Smooth muscle cell (in vitro differentiated cells): ENCODE measurements at regions not wholly inside any gene's neighbourhood (a gene's known extent, or its start where the extent isn't known, plus 50 kb on each side); places are given as distances from the start of the nearest gene placed in this dataset.
"Not testable (repeated sequence)": the region's sequence is repeated elsewhere in the genome, so short reads cannot be mapped to it uniquely, and the experiment has no call there.

Source experiments
- DNase-seq: peaks from one replicate; lab custom pipeline; 2025; ENCODE audit not compliant: unreplicated experiment; lab: John Stamatoyannopoulos, UW
- H2AFZ ChIP-seq: fragments of 200-600 bp; sonication (generic); 2 replicates; pipeline ENCODE4 v1.6.0; 2016; ENCODE audit warnings: antibody characterized with exemption, low read depth, mild to moderate bottlenecking
- H3F3A ChIP-seq: fragments of 200-600 bp; sonication (generic); 2 replicates; pipeline ENCODE4 v1.6.0; 2017; ENCODE audit warnings: antibody characterized with exemption, low read depth
- H3K27ac ChIP-seq: fragments of 200-600 bp; sonication (generic); 2 replicates; pipeline ENCODE4 v1.5.1; 2016; ENCODE audit warnings: low read depth, mild to moderate bottlenecking
- H3K27me3 ChIP-seq: fragments of 200-600 bp; sonication (generic); 2 replicates; pipeline ENCODE4 v1.6.1; 2016; ENCODE audit warnings: low read depth, mild to moderate bottlenecking
- H3K36me3 ChIP-seq: fragments of 200-600 bp; sonication (generic); 2 replicates; pipeline ENCODE4 v1.5.1; 2016; ENCODE audit warnings: low read depth
- H3K4me1 ChIP-seq: fragments of 200-600 bp; sonication (generic); 2 replicates; pipeline ENCODE4 v1.5.1; 2016; ENCODE audit warnings: low read depth
- H3K4me2 ChIP-seq: fragments of 200-600 bp; sonication (generic); 2 replicates; pipeline ENCODE4 v1.6.0; 2016; ENCODE audit warnings: mild to moderate bottlenecking
- H3K4me3 ChIP-seq: fragments of 200-600 bp; sonication (generic); 2 replicates; pipeline ENCODE4 v1.5.1; 2016; ENCODE audit warnings: mild to moderate bottlenecking
- H3K79me2 ChIP-seq: fragments of 200-600 bp; sonication (generic); 2 replicates; pipeline ENCODE4 v1.6.0; 2016; ENCODE audit warnings: low read depth, mild to moderate bottlenecking
- H3K9ac ChIP-seq: fragments of 200-600 bp; sonication (generic); 2 replicates; pipeline ENCODE4 v1.6.0; 2016; ENCODE audit warnings: low read depth
- H3K9me3 ChIP-seq: fragments of 200-600 bp; sonication (generic); replicated peaks from 2 replicates; pipeline ENCODE4 v1.5.1; 2016; ENCODE audit warnings: low read depth
- H4K20me1 ChIP-seq: fragments of 200-600 bp; sonication (generic); 2 replicates; pipeline ENCODE4 v1.6.0; 2016; ENCODE audit warnings: low read depth
- CTCF ChIP-seq: fragments of 200-600 bp; sonication (generic); IDR thresholded peaks from 2 replicates; pipeline ENCODE4 v1.5.1; 2017; ENCODE audit warnings: borderline replicate concordance, mild to moderate bottlenecking, antibody characterized with exemption; ENCODE audit not compliant: insufficient read depth, poor library complexity, severe bottlenecking
- whole genome bisulfite sequencing: methylation state at CpG from one replicate; pipeline ENCODE4 v1.1.7; 2016; ENCODE audit warnings: low lambda C conversion rate; 5-methylcytosine and 5-hydroxymethylcytosine counted together

- no peak for TF ChIP-seq CTCF
- Histone ChIP-seq H3K9me3 (no peaks in the 10 kb centered on the region), H3F3A (no peaks in the 10 kb centered on the region), H4K20me1 (no peaks in the 10 kb centered on the region), H3K4me1 (no peaks in the 10 kb centered on the region), H3K79me2 (no peaks in the 10 kb centered on the region), H3K4me2 (no peak overlapping the region), H3K36me3 (no peaks in the 10 kb centered on the region), H3K9ac (no peak overlapping the region), H2AFZ (no peak overlapping the region), H3K27me3 (no peaks in the 10 kb centered on the region), H3K27ac (no peak overlapping the region), H3K4me3 (no peak overlapping the region)
- DNase-seq, result no peak
- 79% methylated on average over 1 of the region's 1 CpG for WGBS
Observed at GRCh38 chr6:84848960-84849359, 84.6 kb upstream of the TBX18 start.

GRCh38 chr6:84847390-84848160 is 83.2 kb upstream of the TBX18 start:
- Histone ChIP-seq H3K4me2 (peak overlapping the region; percentile 52), H3K4me1 (no peaks in the 10 kb centered on the region), H3K27me3 (no peaks in the 10 kb centered on the region), H3K9ac (no peak overlapping the region), H3K36me3 (no peaks in the 10 kb centered on the region), H2AFZ (no peak overlapping the region), H4K20me1 (no peaks in the 10 kb centered on the region), H3K9me3 (no peaks in the 10 kb centered on the region), H3K27ac (no peak overlapping the region), H3F3A (no peaks in the 10 kb centered on the region), H3K79me2 (no peaks in the 10 kb centered on the region), H3K4me3 (no peak overlapping the region)
- WGBS, result 25% methylated on average over 3 of the region's 3 CpGs
- TF ChIP-seq CTCF, result no peak
- no peak for DNase-seq

- H3K9me3 ChIP-seq, result no peaks in the 10 kb centered on the region
- no peak for TF ChIP-seq CTCF
- H2AFZ ChIP-seq, result no peak overlapping the region
- no peaks in the 10 kb centered on the region for H3K79me2 ChIP-seq
- H3K4me2 ChIP-seq, result no peak overlapping the region
- H3K4me3 ChIP-seq, result no peak overlapping the region
- H3K27ac ChIP-seq, result no peak overlapping the region
- H4K20me1 ChIP-seq, result no peaks in the 10 kb centered on the region
- H3K4me1 ChIP-seq, result no peaks in the 10 kb centered on the region
- H3F3A ChIP-seq, result no peaks in the 10 kb centered on the region
- H3K36me3 ChIP-seq, result no peaks in the 10 kb centered on the region
- DNase-seq, result no peak
- no peak overlapping the region for H3K9ac ChIP-seq
- H3K27me3 ChIP-seq, result no peaks in the 10 kb centered on the region
Observed at GRCh38 chr6:84842525-84843166, 78.2 kb upstream of the TBX18 start.

GRCh38 chr6:84837068-84837866 is 72.9 kb upstream of the TBX18 start:
- H3K27ac ChIP-seq, H3K4me3 ChIP-seq: not testable (repeated sequence)
- 97% methylated on average over 5 of the region's 5 CpGs for WGBS

More at GRCh38 chr6:84837068-84837866, 72.9 kb upstream of the TBX18 start:
- not testable (repeated sequence) for H3K79me2 ChIP-seq, DNase-seq, H3F3A ChIP-seq, H3K36me3 ChIP-seq, H3K9ac ChIP-seq, H4K20me1 ChIP-seq, H3K4me2 ChIP-seq, H3K4me1 ChIP-seq, H3K9me3 ChIP-seq, H3K27me3 ChIP-seq
- peak overlapping the region; percentile 39 for H2AFZ ChIP-seq
